OCI-LY7 (cell line): ENCODE measurements at regions not wholly inside any gene's neighbourhood (a gene's known extent, or its start where the extent isn't known, plus 50 kb on each side); places are given as distances from the start of the nearest gene placed in this dataset.

Experiments used
- BruUV-seq: library from RNA; stranded (reverse); fragments of 400-500 nt; replicated peaks from 2 replicates; lab custom pipeline; 2021; lab: Mats Ljungman, UMichigan
- CTCF ChIA-PET: fragments of 300-600 bp; sonication (Branson Sonifier 250); formaldehyde crosslinking; loops from one replicate; lab custom pipeline; 2022; ENCODE audit warnings: antibody characterized with exemption; ENCODE audit not compliant: unreplicated experiment; lab: Charles Lee
- POLR2A ChIA-PET: fragments of 300-600 bp; sonication (Branson Sonifier 250); formaldehyde crosslinking; loops from one replicate; lab custom pipeline; 2022; ENCODE audit warnings: antibody characterized with exemption; lab: Charles Lee
- DNase-seq: peaks from one replicate; pipeline ENCODE4 v3.0.0-alpha.2; 2015; ENCODE audit warnings: low spot score
- H2AFZ ChIP-seq: fragments of 200-600 bp; sonication (generic), shearing (Covaris generic); 2 replicates; pipeline ENCODE4 v1.6.1; 2014; ENCODE audit warnings: mild to moderate bottlenecking, antibody characterized with exemption, low read length, moderate library complexity
- H3K27ac ChIP-seq: fragments of 200-600 bp; sonication (generic); 2 replicates; pipeline ENCODE4 v1.5.1; 2014; ENCODE audit warnings: mixed run types, low read depth, mild to moderate bottlenecking, moderate library complexity, low read length, inconsistent platforms; ENCODE audit not compliant: poor library complexity, severe bottlenecking
- H3K36me3 ChIP-seq: fragments of 200-600 bp; sonication (generic); 2 replicates; pipeline ENCODE4 v1.6.1; 2014; ENCODE audit warnings: mild to moderate bottlenecking, antibody characterized with exemption, low read length, moderate library complexity, mixed read lengths; ENCODE audit not compliant: insufficient read depth
- H3K4me1 ChIP-seq: fragments of 200-600 bp; sonication (generic); 2 replicates; pipeline ENCODE4 v1.5.1; 2014; ENCODE audit warnings: mild to moderate bottlenecking, low read length; ENCODE audit not compliant: insufficient read depth, poor library complexity, severe bottlenecking
- H3K4me2 ChIP-seq: fragments of 200-600 bp; sonication (generic); 2 replicates; pipeline ENCODE4 v1.6.1; 2014; ENCODE audit warnings: mild to moderate bottlenecking, low read length
- H3K4me3 ChIP-seq: fragments of 200-600 bp; sonication (generic); 2 replicates; pipeline ENCODE4 v1.5.1; 2014; ENCODE audit warnings: mild to moderate bottlenecking, low read depth, low read length; ENCODE audit not compliant: poor library complexity, severe bottlenecking
- H3K79me2 ChIP-seq: fragments of 200-600 bp; sonication (generic); 2 replicates; pipeline ENCODE4 v1.6.1; 2016; ENCODE audit warnings: low read depth, mild to moderate bottlenecking, low read length, moderate library complexity, mixed read lengths; ENCODE audit not compliant: insufficient read depth
- H3K9me2 ChIP-seq: fragments of 200-600 bp; sonication (generic); 2 replicates; pipeline ENCODE4 v1.6.1; 2016; ENCODE audit warnings: mild to moderate bottlenecking, low read length, mixed read lengths; ENCODE audit not compliant: insufficient read depth
- H3K9me3 ChIP-seq: fragments of 200-600 bp; sonication (generic); 2 replicates; pipeline ENCODE4 v1.6.1; 2014; ENCODE audit warnings: mild to moderate bottlenecking, mixed run types, low read length, mixed read lengths
- H4K20me1 ChIP-seq: fragments of 200-600 bp; sonication (generic); 2 replicates; pipeline ENCODE4 v1.6.1; 2014; ENCODE audit warnings: mild to moderate bottlenecking, antibody characterized with exemption, low read length, moderate library complexity, mixed read lengths; ENCODE audit not compliant: insufficient read depth
- CTCF ChIP-seq: fragments of 200-600 bp; sonication (generic); conservative IDR thresholded peaks from 2 replicates; pipeline ENCODE4 v1.5.1; 2014; ENCODE audit warnings: mild to moderate bottlenecking, antibody characterized with exemption, low read length, moderate library complexity, mixed read lengths
- EZH2phosphoT487 ChIP-seq: fragments of 200-600 bp; sonication (generic); IDR thresholded peaks from 2 replicates; pipeline ENCODE4 v1.6.1; 2018; ENCODE audit warnings: low read depth, borderline replicate concordance, mild to moderate bottlenecking, mixed run types, antibody characterized with exemption, low read length, moderate library complexity, mixed read lengths
- intact Hi-C: fragments of 100-400 bp; cut with micrococcal nuclease; formaldehyde crosslinking; loops from one replicate; pipeline ENCODE4 v1.10.0; 2022; ENCODE audit not compliant: unreplicated experiment

DNA sequence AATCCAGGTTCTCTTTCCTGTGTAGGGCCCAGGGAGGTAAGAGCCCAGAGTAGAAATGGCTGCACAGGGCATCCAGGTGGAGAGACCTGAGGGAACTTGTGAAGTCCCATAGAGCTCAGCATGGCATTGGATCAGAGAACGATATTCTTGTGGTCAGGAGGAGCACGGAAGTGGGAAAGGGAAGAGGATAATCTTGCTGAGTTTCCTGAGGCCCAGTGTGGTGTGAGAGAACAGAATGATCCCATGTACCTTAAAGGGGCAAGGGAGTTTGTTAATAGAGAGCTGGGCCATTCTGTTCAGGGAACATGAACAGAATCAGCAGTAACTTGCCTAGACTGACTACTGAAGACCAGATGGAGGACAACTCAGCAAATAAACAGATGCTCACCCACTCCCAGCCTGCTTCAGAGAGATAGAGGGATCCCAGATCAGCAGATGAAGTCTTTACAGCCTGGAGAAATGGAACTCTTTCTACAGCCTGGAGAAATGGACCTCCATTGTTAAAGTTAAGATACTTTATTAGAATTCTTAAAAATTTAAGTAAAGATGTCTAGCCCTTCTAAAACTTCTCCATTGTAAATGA is 119.7 kb upstream of the ELL2 start:
- Histone ChIP-seq H3K4me1 (no peaks in the 10 kb centered on the region), H3K4me2 (no peak overlapping the region), H3K36me3 (no peaks in the 10 kb centered on the region), H3K9me3 (no peaks in the 10 kb centered on the region), H3K4me3 (no peak overlapping the region), H3K9me2 (no peaks in the 10 kb centered on the region), H3K27ac (no peak overlapping the region), H3K79me2 (no peaks in the 10 kb centered on the region), H2AFZ (no peak overlapping the region), H4K20me1 (no peaks in the 10 kb centered on the region)
- no peak for TF ChIP-seq CTCF
- no peak for TF ChIP-seq EZH2phosphoT487
- no peak for DNase-seq
- intact Hi-C loops, result no loop called here
- CTCF ChIA-PET, result no interaction called here
- BruUV-seq, result no TSS peak
- POLR2A ChIA-PET, result interaction anchor here (1.0 kb wide), 2 partner anchors 9 to 27 kb away, joined by 3 read pairs; no protein-coding TSS in a partner anchor

DNA sequence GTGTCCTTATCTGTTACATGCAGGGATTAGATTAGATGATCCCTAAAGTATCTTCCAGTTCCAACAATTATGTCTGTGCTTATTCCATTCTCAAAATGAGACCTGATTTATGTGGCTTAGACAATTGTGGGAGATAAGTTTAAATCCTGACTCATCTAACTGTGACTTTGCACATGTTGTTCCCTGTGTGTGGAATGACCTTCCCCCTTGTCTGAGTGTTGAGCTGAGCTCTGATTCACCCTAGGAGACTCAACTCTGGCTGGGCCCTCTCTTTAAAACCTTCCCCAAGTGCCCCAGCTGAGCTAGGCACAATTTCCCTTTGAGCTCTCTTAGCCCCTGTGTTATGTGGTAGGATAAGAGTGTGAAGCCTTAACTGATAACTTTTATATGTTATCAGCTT is 118.9 kb upstream of the ELL2 start:
- H2AFZ ChIP-seq, result no peak overlapping the region
- CTCF ChIA-PET, result no interaction called here

DNA sequence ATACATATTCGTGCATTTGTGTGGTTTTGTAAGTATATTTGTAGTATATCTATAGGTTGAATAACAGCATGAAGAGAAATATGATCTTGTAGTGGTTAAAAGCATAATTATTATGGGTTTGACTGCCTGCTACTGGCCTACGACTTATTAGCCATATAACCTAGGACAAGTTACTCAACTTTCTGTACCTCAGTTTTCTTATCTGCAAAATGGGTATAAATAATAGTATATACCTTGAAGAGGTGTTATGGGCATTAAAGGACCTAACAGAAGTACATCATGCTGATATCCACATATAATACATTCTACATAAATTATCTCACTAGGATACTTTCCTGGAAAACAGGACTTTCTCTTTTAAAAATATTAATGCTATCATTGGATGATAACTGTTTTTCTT is 118.3 kb upstream of the ELL2 start:
- CTCF ChIA-PET, result no interaction called here
- no peaks in the 10 kb centered on the region for H3K9me3 ChIP-seq
- no peak overlapping the region for H3K27ac ChIP-seq
- TF ChIP-seq EZH2phosphoT487 (no peak), CTCF (no peak)
- H3K9me2 ChIP-seq, result no peaks in the 10 kb centered on the region
- DNase-seq, result no peak
- no peak overlapping the region for H2AFZ ChIP-seq
- no peak overlapping the region for H3K4me2 ChIP-seq
- no peaks in the 10 kb centered on the region for H3K4me1 ChIP-seq
- no TSS peak for BruUV-seq
- intact Hi-C loops, result no loop called here
- POLR2A ChIA-PET, result no interaction called here
- no peaks in the 10 kb centered on the region for H3K79me2 ChIP-seq
- H3K36me3 ChIP-seq, result no peaks in the 10 kb centered on the region
- H3K4me3 ChIP-seq, result no peak overlapping the region
- no peaks in the 10 kb centered on the region for H4K20me1 ChIP-seq

More for the DNA sequence above, 118.9 kb upstream of the ELL2 start:
- Histone ChIP-seq H3K4me2 (no peak overlapping the region), H4K20me1 (no peaks in the 10 kb centered on the region), H3K36me3 (no peaks in the 10 kb centered on the region), H3K9me3 (no peaks in the 10 kb centered on the region), H3K79me2 (no peaks in the 10 kb centered on the region), H3K4me1 (no peaks in the 10 kb centered on the region), H3K9me2 (no peaks in the 10 kb centered on the region), H3K27ac (no peak overlapping the region), H3K4me3 (no peak overlapping the region)
- intact Hi-C loops, result no loop called here
- DNase-seq, result no peak
- BruUV-seq, result no TSS peak
- POLR2A ChIA-PET, result interaction anchor here (0.6 kb wide), 1 partner anchor 342 kb away, joined by 8 read pairs; no protein-coding TSS in a partner anchor
- no peak for TF ChIP-seq EZH2phosphoT487
